Hepatic stellate cell (primary cell): ENCODE measurements at regions not wholly inside any gene's neighbourhood (a gene's known extent, or its start where the extent isn't known, plus 50 kb on each side); places are given as distances from the start of the nearest gene placed in this dataset.
"Not testable (repeated sequence)": the region's sequence is repeated elsewhere in the genome, so short reads cannot be mapped to it uniquely, and the experiment has no call there.

Experiments
- DNase-seq: peaks from one replicate; pipeline ENCODE4 v3.0.0; 2011; ENCODE audit warnings: low spot score

DNA sequence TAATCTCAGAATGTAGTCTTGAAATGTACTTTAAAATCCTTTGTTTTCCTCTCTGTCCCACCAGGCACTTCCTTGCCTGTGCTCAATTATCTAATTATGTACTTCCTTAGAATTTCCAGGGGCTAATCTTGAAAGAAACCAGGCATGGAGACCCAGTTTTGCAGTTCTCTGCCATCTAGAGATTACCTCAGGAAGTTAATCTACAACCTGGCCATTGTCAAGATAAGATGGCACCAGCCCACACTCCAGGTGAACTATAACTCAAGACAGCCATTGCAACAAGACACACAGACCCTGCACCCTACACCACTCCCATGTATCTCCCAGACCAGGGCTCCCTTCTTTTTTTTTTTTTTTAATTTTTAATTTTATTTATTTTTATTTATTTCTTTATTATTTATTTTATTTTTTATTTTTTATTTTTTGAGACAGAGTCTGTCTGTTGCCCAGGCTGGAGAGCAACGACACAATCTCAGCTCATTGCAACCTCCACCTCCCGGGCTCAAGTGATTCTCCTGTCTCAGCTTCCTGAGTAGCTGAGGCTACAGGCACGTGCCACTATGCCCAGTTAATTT is 85.9 kb upstream of the TRIM24 start:
- no peak for DNase-seq

DNA sequence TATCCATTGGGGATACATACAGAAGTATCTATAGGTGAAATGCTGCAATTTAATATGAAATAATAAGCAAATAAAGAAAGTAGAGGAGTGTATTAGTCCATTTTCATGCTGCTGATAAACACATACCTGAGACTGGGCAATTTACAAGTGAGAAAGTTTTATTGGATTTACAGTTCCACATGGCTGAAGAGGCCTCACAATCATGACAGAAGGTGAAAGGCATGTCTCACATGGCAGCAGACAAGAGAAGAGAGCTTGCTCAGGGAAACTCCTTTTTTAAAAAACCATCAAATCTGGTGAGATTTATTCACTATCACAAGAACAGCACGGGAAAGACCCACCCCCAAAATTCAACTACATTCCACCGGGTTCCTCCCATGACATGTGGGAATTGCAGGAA is 82.8 kb upstream of the TRIM24 start:
- no peak for DNase-seq

DNA sequence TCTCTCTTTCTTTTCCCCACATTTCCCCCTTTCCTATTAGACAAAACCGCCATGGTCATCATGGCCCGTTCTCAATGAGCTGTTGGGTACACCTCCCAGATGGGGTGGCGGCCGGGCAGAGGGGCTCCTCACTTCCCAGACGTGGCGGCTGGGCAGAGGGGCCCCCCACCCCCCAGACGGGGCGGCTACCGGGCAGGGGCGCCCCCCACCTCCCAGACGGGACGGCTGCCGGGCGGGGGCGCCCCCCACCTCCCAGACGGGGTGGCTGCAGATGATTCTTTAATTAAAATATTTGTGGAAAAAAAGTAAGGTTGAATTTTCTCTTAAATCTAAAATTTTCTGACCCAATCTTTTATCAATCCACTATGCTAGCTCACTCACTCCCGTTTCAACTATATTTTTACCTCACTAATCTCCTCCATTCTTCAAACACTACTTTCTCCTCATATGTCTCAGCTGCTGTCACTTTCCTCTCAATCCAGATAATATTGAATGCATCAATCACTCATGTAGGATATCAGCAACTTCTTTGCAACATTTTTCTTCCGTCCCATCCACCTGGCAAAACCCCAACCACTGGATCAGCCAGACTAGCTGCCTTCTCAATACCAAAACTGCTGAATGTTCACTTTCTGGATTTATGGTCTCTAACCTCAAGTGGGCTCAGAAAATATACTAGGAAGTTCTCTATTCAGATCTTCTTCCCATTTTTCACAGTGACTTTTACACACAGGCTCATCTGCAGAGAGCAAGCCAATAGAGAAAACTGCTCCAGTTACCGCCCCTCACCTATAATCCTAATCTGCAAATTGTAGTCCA is 81.1 kb upstream of the TRIM24 start:
- no peak for DNase-seq

DNA sequence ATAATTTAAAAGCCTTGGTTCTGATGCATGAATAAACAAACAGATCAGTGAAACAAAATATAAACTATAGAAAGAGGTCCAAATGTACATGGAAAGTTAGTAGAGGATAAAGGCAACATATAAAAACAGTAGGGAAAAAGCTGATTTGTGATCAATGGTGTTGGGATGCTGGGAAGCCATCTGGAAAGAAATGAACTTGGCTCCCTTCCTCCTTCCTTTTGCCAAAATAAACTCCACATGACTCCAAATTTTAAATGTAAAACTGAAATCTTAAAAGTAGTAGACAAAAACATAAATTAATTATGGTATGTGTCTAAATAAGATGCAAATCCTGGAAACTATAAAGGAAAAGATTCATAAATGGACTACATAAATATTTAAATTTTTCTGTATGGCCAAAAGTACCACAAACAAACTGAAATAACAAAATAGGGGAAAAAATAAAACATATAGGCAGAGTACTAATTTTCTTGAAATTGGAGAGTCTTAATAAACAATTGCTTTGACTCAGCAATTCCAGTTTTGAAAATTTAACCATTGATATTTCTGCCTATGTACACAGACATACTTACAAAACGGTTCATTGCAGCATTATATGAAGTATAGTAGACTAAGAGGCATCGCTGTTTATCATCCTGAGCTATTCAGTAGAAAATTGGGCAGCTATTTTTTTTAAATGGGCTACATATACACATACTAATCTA is 77.0 kb upstream of the TRIM24 start:
- DNase-seq = no peak

DNA sequence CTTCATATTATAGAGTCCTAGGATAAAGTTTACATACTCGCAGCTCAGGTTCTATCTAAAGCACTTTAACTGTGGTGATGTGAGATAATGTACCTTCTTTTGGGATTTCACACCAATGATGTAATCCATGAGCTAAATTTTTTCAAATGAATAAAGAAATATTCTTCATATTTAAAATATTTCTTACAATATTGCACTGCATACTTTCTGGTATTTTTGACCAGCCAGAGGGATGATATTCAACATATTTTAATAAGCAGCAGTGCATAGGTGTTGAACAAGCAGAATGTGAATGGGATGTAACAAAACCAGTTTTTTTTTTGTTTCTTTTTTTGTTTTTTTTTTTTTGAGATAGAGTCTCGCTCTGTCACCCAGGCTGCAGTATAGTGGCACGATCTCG is 73.2 kb upstream of the TRIM24 start:
- DNase-seq = no peak

DNA sequence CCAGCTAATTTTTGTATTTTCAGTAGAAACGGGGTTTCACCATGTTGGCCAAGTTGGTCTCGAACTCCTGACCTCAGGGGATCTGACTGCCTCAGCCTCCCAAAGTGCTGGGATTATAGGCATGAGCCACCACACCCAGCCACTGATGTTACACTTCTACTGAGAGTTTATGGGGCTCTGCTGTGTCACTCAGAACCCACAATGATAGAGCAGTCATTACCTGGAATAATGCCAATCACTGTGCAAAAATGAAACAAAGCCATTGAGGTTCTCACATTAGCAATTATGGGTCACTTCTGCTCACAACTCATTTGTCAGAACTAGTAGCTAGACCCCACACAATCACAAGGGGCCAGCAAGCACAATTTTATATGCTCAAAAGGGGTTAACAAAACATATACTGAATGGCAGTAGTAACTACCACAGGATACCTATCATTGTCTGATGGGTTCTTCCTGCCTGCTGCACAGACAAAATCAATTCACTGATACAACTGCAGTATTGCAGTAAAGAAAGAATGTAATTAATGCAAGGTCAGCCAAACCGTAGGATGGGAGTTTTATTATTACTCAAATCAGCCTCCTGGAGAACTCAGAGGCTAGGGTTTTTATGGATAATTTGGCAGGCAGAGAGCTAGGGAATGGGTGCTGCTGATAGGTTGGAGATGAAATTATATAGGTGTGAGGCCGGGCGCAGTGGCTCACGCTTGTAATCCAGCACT is 72.1 kb upstream of the TRIM24 start:
- no peak for DNase-seq

DNA sequence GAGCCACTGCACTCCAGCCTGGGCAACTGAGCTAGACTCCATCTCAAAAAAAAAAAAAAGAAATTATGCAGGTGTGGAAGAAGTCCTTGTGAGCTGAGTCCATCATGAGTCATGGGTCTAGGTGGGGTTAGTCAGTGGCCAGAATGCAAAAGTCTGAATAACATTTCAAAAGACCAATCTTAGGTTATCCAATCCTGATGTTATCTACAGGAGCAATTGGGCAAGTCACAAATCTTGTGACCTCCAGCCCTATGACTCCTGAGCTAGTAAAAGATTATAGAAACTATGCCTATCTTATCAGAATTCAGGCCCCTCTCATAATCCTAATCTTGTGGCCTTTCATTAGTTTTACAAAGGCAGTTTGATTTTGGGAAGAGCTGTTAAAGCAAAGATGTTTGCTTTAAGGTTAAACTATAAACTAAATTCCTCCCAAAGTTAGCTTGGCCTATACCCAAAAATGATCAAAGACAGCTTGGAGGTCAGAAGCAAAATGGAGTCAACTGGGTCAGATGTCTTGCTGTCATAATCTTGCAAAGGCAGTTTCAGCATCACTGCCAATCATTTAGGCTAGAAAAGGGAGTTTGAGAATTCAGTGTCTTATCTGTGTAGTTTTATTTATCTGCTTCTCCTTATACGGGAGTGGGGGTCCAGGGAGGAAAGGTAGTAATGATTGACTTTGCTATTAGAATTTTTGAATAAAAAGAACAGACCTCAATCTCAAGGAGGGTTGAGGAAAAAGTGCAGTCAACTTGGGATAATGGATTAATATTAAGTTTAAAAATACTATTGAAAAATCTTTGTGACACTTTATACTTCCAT is 71.2 kb upstream of the TRIM24 start:
- no peak for DNase-seq

DNA sequence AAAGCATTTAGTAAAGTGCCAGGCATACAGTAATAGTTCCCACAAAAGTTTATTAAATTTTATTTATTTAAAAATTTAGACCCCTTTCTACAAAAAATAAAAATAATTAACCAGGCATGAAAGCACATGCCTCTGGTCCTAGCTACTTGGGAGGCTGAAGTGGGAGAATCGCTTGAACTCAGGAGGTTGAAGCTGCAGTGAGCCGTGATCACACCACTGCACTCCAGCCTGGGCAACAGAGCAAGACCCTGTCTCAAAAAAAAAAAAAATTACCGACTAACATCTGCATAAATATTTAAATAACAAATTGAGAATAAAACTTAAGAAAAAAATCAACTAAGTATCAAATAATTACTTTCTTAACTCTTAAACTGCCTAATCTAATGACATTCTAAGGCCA is 64.3 kb upstream of the TRIM24 start:
- DNase-seq = no peak

DNA sequence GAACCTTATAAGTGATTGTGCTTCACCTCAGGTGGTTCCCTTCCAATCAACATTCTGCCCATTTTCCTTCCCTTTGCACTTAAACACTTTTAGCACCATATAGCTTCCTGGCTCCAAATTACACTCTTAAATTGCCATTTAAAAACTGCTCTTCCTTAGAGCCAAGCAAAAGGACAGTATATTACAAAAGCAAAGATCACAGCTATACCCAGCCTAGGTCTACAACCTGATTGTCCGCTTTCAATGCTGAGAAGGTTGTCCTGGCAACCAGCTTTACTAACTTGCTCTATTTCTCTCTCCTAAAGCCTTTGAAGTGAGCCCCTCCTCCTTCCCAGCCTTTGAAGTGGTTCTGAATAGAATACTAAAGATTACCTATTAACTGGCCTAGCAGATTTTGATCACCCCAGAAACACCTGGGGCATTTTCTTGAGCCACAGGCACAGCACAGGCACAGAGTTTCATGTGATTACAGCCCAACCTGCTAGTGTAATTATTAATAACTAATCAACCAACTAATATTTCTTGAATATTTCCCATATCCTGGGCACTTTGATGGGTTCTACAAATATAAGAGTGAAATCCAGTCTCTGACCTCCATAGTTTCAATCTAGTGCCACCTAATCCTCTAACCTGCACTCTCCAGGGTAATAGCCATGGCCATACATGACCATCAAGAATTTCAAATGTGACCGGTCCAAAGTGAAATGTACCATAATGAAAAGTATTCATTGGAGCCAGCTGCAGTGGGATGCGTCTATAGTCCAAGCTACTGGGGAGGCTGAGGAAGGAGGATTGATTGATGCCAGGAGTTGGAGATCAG is 63.6 kb upstream of the TRIM24 start:
- no peak for DNase-seq

DNA sequence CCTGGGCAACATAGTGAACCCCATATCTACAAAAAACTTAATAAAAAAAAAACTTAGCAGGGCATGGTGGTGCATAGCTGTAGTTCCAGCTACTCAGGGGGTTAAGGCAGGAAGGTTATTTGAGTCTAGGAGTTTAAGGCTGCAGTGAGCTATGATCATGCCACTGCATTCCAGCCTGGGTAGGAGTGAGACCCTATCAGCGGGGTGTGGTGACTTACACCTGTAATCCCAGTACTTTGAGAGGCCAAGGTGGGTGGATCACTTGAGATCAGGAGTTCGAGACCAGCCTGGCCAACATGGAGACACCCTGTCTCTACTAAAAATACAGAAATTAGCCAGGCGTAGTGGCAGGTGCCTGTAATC is 63.0 kb upstream of the TRIM24 start:
- not testable (repeated sequence) for DNase-seq

DNA sequence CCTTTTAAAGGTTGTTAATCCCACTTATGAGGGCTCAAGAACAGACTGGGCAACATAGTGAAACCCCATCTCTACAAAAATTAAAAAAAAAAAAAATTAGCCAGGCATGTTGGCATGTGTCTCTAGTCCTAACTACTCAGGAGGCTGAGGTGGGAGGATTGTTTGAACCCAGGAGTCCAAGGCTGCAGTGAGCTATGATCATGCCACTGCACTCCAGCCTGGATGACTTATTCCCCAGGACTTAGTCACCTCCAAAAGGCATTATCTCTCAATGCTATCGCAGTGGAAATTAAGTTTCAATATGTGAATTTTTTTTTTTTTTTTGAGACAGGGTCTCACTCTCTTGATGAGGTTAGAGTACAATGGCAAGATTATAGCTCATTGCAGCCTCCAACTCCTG is 61.2 kb upstream of the TRIM24 start:
- DNase-seq = no peak

DNA sequence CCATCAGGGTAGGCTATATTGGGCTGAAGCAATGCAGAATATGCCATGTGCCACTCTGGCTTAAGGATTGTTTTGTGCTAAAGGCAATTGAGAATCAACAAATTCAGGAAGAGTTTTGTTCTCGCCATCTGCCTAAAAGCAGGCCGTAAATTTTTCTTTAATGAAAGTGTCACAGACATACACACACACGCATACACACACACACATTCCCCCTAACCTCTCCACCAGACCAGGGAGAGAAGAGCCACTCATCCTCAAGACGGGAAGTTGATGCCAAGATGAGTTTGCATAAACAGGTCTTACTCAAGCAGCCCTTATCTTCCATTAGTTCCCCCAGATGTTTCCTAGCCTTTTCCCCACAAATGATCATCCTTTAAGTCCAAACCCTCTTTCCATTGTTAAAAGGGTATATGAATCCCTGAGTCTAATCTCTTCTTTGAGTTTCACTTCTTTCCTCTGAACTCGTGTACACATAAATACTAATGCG is 59.6 kb upstream of the TRIM24 start:
- DNase-seq = no peak

DNA sequence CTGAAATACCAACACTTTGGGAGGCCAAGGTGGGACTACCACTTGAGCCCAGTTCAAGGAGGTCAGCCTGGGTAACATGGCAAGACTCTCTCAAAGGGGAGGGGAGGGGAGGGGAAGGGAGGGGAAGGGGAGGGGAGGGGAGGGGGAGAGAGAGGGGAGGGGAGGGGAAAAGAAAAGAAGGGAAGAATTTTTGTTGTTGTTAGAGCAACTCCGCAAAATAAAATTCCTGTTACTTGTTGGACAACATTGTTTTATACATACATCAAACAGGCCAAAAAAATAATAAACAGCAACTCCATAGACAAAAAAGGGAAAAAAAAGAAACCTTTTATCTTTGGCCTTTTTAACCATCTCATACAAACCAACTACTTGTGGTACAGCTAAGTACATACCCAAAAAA is 57.3 kb upstream of the TRIM24 start:
- no peak for DNase-seq

DNA sequence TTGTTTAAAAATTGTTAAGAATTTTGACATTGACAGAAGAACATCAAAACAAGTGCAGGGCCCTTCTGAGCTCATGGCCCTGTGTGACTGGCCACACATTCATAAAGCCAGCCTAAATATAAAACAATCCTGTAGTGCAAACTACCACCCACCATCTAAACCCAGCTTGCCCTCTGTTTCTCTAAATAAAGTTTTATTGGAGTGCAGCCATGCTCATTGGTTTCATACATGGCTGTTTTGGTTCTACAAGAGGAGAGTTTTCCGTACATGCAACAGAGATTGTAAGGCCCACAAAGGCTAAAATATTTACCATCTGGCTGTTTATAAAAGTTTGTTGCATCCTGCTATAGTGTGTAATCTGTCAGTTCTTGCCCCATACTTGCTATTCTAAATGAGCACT is 54.6 kb upstream of the TRIM24 start:
- DNase-seq = no peak

DNA sequence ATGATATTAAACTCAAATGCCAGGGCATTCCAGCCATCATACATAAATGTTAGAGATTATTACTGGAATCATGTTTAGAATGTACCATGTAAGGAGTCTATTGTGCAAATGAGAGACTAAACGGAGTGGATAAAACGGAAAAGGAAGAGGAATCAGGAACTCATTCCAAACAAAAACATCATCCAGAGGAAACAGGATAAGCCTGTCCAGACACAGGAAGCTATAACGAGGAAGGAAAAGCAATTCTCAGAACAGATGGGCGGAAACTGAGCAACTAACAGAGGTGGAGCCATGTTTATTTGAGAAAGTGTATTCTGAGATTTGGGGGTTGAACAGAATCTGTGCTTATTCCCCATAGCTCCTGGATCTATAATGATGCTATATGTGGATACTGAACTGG is 52.3 kb upstream of the TRIM24 start:
- DNase-seq = no peak
